Hepatocyte (in vitro differentiated cells): ENCODE measurements at regions not wholly inside any gene's neighbourhood (a gene's known extent, or its start where the extent isn't known, plus 50 kb on each side); places are given as distances from the start of the nearest gene placed in this dataset.

Experiments used
- CTCF ChIP-seq: fragments of 200-600 bp; sonication (generic); IDR thresholded peaks from 2 replicates; pipeline ENCODE4 v1.5.1; 2016; ENCODE audit warnings: antibody characterized with exemption, mild to moderate bottlenecking; ENCODE audit not compliant: poor library complexity
- EZH2 ChIP-seq: fragments of 200-600 bp; sonication (generic); IDR thresholded peaks from 2 replicates; pipeline ENCODE4 v1.6.1; 2016; ENCODE audit warnings: antibody characterized with exemption, mild to moderate bottlenecking, borderline replicate concordance
- EZH2phosphoT487 ChIP-seq: fragments of 200-600 bp; sonication (generic); IDR thresholded peaks from one replicate; pipeline ENCODE4 v1.6.1; 2018; ENCODE audit warnings: antibody characterized with exemption, mild to moderate bottlenecking, low read depth, moderate library complexity; ENCODE audit not compliant: unreplicated experiment, severe bottlenecking

DNA sequence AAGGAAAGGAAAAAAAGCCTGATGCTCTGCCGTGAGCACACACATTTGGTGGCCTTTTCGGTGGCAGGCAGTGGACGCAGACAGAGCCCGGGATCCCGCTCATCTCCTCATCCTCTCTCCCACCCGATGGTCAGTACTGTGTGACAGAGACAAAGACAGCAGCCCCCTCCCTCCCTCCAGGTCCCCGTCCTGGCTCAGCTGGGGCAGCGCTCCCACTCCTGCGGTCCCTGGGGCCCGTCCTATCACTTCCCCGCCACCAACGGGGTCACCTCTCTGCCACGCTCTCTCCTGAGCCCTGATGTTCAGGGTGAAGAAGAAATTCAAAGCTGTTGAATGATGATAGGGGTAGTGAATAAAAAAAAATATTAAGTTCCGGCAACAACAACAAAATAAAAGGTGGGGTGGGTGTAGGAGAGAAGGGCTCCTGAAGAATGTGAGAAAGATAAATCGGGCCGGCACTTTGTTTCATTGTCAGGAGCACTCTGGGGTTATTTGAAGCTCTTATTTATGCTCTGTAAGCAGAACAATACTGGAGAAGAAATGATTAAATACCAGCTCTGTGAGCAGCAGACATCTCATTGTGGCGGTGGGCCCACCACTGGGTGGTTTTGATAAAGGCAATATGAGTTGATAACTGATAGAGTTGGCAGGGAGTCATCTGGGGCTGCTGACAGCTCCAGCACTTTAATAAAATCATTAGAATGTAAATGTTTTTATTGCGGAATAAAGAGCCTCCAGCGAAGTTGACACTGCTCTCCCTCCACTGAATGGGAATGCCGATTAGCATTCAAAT, 417.7 kb downstream of the IRX1 start:
- TF ChIP-seq CTCF (no peak), EZH2 (no peak), EZH2phosphoT487 (no peak)
